ENCODE measurements at regions not wholly inside any gene's neighbourhood (a gene's known extent, or its start where the extent isn't known, plus 50 kb on each side); places are given as distances from the start of the nearest gene placed in this dataset.

DNA sequence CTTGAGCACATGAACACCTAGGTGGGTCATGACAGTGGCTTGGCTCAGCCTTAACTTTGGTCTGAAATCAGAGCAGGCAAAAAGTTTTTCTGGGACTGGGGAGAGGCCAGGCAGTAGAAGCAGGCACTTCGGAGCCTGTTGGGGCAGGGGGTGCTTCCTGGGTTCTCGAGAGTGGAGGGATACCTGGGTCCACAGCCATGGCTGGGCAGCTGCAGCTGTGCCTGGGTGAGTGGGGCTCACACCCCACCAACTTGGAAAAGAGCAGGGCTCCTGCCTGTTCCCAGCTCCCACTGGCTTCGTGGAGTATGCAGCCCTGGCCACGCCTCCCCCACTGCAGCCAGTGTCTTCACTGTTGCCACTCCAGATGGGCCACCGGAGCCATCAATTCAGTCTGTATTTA lies 56.4 kb upstream of the NUDT6 start:
- Histone ChIP-seq H3K9me3 (replicated peaks in 1 of 3) (no peaks in the 10 kb centered on the region), H3K4me1 (replicated peaks in 1 of 2) (no peaks in the 10 kb centered on the region)
- 94 to 100% (median 98%) methylated on average over 4 to 5 of the region's 5 CpGs for WGBS, 4 donors

DNA sequence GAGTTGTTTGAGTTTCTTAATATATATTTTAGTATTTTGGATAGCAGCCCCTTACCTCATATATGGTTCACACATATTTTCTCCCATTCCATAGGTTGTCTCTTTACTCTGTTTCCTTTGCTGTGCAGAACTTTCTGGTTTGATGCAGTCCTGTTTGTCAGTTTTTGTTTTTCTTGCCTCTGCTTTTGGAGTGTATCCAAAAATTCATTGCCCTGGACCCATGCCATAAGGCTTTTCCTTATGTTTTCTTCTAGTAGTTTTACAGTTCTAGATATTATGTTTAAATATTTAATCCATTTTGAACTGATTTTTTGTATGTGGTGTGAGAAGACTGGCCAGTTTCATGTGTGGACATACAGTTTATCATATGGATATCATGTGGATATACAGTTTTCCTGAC lies 58.5 kb upstream of the NUDT6 start:
- H3K27me3 ChIP-seq: no peaks in the 10 kb centered on the region
- intact Hi-C loops (cut with DNase I): no loop called here
- no peaks in the 10 kb centered on the region for H3K36me3 ChIP-seq (replicated peaks in 1 of 2)

More for the DNA sequence above, 56.4 kb upstream of the NUDT6 start:
- Histone ChIP-seq H3K27me3 (no peaks in the 10 kb centered on the region), H3K4me3 (no peak overlapping the region), H3K36me3 (replicated peaks in 1 of 2) (no peaks in the 10 kb centered on the region), H3K27ac (no peak overlapping the region)
- intact Hi-C loops (cut with DNase I): no loop called here
- no peak for DNase-seq
- no peak for TF ChIP-seq POLR2A (IDR thresholded peaks at IDR 0.05)
- TF ChIP-seq, protein P1, sequence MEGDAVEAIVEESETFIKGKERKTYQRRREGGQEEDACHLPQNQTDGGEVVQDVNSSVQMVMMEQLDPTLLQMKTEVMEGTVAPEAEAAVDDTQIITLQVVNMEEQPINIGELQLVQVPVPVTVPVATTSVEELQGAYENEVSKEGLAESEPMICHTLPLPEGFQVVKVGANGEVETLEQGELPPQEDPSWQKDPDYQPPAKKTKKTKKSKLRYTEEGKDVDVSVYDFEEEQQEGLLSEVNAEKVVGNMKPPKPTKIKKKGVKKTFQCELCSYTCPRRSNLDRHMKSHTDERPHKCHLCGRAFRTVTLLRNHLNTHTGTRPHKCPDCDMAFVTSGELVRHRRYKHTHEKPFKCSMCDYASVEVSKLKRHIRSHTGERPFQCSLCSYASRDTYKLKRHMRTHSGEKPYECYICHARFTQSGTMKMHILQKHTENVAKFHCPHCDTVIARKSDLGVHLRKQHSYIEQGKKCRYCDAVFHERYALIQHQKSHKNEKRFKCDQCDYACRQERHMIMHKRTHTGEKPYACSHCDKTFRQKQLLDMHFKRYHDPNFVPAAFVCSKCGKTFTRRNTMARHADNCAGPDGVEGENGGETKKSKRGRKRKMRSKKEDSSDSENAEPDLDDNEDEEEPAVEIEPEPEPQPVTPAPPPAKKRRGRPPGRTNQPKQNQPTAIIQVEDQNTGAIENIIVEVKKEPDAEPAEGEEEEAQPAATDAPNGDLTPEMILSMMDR (IDR thresholded peaks at IDR 0.05): no peak

DNA sequence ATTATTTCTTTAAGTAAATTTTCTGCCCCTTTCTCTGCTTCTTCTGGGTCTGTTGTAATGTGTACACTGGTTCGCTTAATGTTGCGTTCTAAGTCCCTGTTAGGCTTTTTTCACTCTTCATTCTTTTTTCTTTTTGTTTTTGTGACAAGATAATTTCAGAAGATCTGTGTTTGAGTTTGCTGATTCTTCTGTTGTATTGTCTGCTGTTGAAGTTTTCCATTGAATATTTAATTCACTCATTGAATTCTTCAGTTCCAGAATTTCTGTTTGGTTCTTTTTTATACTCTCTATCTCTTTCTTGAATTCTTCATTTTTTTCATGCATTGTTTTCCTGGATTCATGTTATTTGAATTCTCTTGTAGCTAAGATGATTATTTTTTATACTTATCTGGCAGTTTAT lies 66.3 kb upstream of the NUDT6 start:
- H3K4me1 ChIP-seq (replicated peaks in 1 of 2): peaks cover 0 to 9% of the 10 kb centered on the region in 2 donors
- H3K27me3 ChIP-seq: no peaks in the 10 kb centered on the region
- no peak overlapping the region for H3K27ac ChIP-seq
- H3K4me3 ChIP-seq: no peak overlapping the region
- DNase-seq: no peak
- H3K9me3 ChIP-seq (replicated peaks in 1 of 3): peaks cover 0 to 13% (median 0%) of the 10 kb centered on the region in 3 donors
- no peaks in the 10 kb centered on the region for H3K36me3 ChIP-seq (replicated peaks in 1 of 2)
- intact Hi-C loops (cut with DNase I): no loop called here
- 97 to 99% (median 98%) methylated on average over 2 of the region's 2 CpGs for WGBS, 4 donors
- no peak for TF ChIP-seq POLR2A (IDR thresholded peaks at IDR 0.05)
- TF ChIP-seq, protein P1 (IDR thresholded peaks at IDR 0.05): no peak

More for the DNA sequence above, 58.5 kb upstream of the NUDT6 start:
- TF ChIP-seq POLR2A (IDR thresholded peaks at IDR 0.05): no peak
- TF ChIP-seq, protein P1 (IDR thresholded peaks at IDR 0.05): no peak
- Histone ChIP-seq H3K4me3 (no peak overlapping the region), H3K9me3 (replicated peaks in 1 of 3) (no peaks in the 10 kb centered on the region), H3K4me1 (replicated peaks in 1 of 2) (no peaks in the 10 kb centered on the region), H3K27ac (no peak overlapping the region)
- DNase-seq: no peak

DNA sequence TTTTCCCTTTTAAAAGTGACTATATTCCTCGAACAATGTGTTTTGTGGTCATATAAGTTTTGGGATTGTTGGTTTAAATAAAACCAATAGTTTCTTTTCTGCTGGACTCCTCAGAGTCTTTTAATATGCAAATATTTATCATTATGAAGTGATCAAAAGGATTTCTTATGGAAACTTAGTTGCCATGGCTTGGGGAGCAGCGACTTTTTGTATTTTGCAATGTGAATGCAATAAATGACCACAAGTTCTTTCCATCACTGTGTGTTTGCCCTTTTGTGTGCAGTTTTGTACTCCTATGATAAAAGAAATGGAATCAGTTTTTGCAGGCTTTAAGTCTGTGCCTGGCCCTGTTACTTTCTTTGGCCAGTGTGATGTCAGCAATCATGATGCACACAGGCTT lies 68.5 kb upstream of the NUDT6 start:
- no peak overlapping the region for H3K4me3 ChIP-seq
- no peak for TF ChIP-seq POLR2A (IDR thresholded peaks at IDR 0.05)
- TF ChIP-seq, protein P1 (IDR thresholded peaks at IDR 0.05): no peak
- DNase-seq: no peak
- intact Hi-C loops (cut with DNase I): no loop called here
- H3K9me3 ChIP-seq (replicated peaks in 1 of 3): peaks cover 0 to 13% (median 0%) of the 10 kb centered on the region in 3 donors
- H3K27me3 ChIP-seq: no peaks in the 10 kb centered on the region
- 96 to 100% (median 97%) methylated on average over 2 of the region's 2 CpGs for WGBS, 4 donors
- H3K4me1 ChIP-seq (replicated peaks in 1 of 2): peaks cover 0 to 9% of the 10 kb centered on the region in 2 donors
- no peaks in the 10 kb centered on the region for H3K36me3 ChIP-seq (replicated peaks in 1 of 2)
- H3K27ac ChIP-seq: no peak overlapping the region

All from adrenal gland (tissue), 9 donors.